Omental fat pad (tissue), 3 donors: ENCODE measurements at regions not wholly inside any gene's neighbourhood (a gene's known extent, or its start where the extent isn't known, plus 50 kb on each side); places are given as distances from the start of the nearest gene placed in this dataset.

Experiments used
- ATAC-seq: fragments of 150-250 bp; one replicate; pipeline ENCODE4 v1.9.1; 2016; ENCODE audit warnings: mild to moderate bottlenecking, moderate library complexity; ENCODE audit not compliant: low FRiP score
- DNase-seq: peaks from one replicate; pipeline ENCODE4 v3.0.0-alpha.2; 2019; ENCODE audit warnings: low spot score
- CTCF ChIP-seq, 3 donors: fragments of 450-650 bp; IDR thresholded peaks; one replicate each; pipeline ENCODE4 v1.5.1; 2016 to 2017; ENCODE audit warnings: antibody characterized with exemption in 3 of 3, mild to moderate bottlenecking in 3 of 3, moderate library complexity in 2 of 3

DNA sequence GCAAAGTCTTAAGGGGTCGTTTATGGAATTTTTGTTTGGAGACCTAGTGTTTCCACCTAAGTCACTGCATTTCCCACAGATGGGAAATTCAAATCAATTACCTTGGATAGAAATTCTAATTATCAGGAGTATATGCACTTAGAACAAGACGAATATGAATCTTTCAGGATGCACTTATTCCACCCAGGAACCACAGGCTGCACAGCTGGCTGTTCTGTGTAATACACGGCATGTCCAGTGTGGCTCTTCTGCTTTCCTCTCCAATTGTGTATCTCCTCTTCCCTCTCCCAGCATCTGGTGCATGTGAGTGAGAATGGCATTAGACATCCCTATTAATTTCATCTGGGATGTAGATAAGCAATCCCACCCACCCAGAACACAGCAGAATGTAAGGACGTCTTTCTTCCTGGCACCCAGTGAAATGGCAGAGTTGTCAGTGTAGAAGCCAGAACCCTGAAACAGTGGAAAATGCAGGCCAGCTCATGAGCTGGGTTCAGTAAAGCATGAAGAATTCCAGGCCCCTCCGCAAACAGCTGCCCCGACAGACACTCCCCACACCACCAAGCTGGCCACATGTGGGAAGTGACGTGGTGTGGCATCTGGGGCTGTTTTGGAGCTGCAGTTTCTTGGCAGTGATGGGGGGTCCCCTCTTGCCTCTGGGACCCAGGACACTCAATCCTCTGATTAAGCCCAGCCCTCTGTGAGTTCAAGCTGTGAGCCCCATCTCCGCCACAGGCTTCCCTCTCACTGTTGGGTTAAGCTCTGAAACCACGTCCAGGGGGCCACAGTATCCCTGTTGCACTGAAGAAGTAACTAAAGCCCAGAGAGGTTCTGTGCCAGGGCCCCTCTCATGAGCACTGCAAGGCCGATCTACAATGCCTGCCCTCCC, 180.1 kb upstream of the CST7 start:
- TF ChIP-seq CTCF (IDR thresholded peaks at IDR 0.05): no peak
- ATAC-seq: no peak
- no peak for DNase-seq

DNA sequence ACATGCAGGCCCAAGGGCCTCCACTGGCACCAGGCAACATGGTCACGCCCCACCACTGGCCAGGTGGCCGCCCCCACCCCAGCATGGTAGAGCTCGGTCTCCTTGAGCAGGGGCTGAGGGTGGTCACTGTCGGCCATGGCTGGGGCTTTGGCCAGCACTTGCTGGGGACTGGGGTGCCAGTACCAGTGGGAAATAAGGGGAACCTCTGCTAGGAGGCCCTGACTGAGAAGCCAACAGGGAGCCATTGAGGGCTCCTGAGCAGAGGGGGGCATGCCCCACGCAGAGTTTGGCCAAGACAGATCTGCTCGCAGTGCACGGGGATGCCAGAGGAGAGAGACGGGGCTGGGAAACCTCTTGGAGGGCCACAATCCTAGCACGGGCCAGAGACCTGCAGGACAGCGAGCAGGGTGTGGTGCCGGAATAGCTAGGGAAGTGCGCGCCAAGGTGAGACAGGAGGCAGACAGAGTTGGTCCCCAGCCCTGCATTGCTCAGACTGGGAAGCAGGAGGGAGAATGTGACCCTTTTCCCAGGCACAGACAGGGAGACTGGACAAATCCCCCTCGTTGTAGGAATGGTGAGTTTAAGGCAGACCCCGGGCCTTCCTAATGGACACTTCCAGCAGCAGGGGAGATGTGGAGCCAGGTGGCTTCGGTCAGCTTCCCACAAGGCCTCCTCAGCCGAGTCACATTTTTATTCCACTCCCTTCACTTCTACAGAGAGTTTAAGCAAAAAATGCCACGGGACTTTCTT, 179.0 kb upstream of the CST7 start:
- no peak for DNase-seq
- TF ChIP-seq CTCF (IDR thresholded peaks at IDR 0.05): no peak
- no peak for ATAC-seq

DNA sequence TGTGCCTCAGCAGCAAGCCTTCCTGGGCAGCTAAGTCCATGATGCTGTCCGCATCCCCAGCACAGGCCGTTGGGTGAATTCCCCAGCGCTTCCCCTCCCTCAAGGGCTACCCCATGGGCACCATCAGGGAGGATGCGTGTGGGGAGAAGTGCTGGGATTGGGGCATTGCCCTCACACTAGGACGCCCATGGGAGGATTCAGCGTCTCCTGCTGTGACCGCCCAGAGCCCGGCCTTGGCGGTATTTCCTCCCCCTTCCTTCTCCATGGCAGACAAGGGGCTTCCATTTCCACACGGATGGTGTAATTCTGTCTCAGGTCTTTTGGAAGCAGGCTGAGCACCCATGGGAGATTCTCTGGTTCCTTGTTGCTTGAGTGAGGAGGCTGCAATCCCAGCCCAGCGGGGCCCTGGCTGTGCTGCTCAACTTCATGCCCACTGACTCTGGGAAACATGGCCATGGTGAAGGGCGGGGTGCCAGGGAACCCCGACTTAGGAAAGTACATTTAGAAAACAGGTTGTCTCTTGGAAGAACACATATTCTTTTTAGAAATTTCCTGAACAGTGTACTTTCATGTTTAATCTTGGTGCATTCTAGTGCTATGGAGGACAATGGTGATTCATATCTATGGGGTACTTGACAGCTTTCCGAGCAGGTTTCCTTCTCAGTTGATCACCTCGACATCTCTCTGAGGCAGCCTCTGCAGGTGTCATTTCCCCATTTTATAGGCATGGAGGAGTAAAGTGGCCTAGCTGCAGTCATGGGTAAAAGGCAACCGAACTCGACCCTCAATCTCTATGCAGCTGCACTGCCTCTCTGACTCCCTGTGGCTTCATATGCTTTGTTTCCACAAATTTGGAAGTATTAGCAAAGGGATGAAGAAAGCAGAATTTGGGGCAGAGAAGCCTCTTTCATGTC, 178.2 kb upstream of the CST7 start:
- ATAC-seq: no peak
- no peak for DNase-seq
- no peak for TF ChIP-seq CTCF (IDR thresholded peaks at IDR 0.05)

GRCh38 chr20:24771542-24772061, 177.5 kb upstream of the CST7 start:
- TF ChIP-seq CTCF (IDR thresholded peaks at IDR 0.05): no peak
- DNase-seq: no peak
- ATAC-seq: no peak

GRCh38 chr20:24772667-24773066, 176.4 kb upstream of the CST7 start:
- no peak for TF ChIP-seq CTCF (IDR thresholded peaks at IDR 0.05)
- ATAC-seq: no peak
- no peak for DNase-seq

DNA sequence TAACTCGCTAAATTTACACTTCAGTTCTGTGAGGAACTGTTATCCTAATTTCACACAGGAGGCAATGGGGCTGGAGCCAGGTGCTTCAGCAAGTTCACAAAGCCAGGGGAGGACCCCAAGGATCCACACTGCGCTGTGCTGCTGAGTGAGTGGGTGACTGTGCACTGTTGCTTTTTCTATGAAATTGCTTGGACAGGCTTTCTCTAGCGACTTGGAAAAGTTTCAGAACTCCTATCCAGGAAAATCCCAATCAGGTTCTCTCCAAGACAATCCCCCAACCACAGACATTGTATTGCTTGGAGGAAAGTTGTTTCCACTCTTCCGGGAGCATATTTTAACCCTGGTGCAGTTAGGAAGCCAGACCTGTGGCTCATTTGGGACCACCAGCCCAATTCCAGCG, 175.9 kb upstream of the CST7 start:
- no peak for ATAC-seq
- no peak for DNase-seq
- no peak for TF ChIP-seq CTCF (IDR thresholded peaks at IDR 0.05)
